HG02885 (cell line): ENCODE measurements at regions not wholly inside any gene's neighbourhood (a gene's known extent, or its start where the extent isn't known, plus 50 kb on each side); places are given as distances from the start of the nearest gene placed in this dataset.
"Not testable (repeated sequence)": the region's sequence is repeated elsewhere in the genome, so short reads cannot be mapped to it uniquely, and the experiment has no call there.

ENCODE experiments used
- ATAC-seq: cut with Tn5 transposase; IDR thresholded peaks from one replicate; pipeline ENCODE4 v1.9.1; 2021; ENCODE audit warnings: mild to moderate bottlenecking; ENCODE audit not compliant: unreplicated experiment, poor library complexity

- ATAC-seq = no peak
These were observed 1698.8 kb upstream of the CDH9 start for GRCh38 chr5:28737222-28737621.

- no peak for ATAC-seq
These were observed 1696.0 kb upstream of the CDH9 start for GRCh38 chr5:28734396-28734795.

GRCh38 chr5:28729067-28729466, 1690.7 kb upstream of the CDH9 start:
- no peak for ATAC-seq

- ATAC-seq = no peak
These were observed 1688.4 kb upstream of the CDH9 start for GRCh38 chr5:28726815-28727214.

- ATAC-seq = no peak
These were observed 1686.6 kb upstream of the CDH9 start for GRCh38 chr5:28725001-28725400.

- no peak for ATAC-seq
These were observed 1676.7 kb upstream of the CDH9 start for GRCh38 chr5:28714907-28715698.

GRCh38 chr5:28710360-28710759, 1672.0 kb upstream of the CDH9 start:
- no peak for ATAC-seq

GRCh38 chr5:28708472-28708871, 1670.1 kb upstream of the CDH9 start:
- no peak for ATAC-seq

GRCh38 chr5:28707706-28708105, 1669.3 kb upstream of the CDH9 start:
- no peak for ATAC-seq

- ATAC-seq = no peak
These were observed 1665.4 kb upstream of the CDH9 start for GRCh38 chr5:28703651-28704260.

- ATAC-seq = no peak
These were observed 1653.1 kb upstream of the CDH9 start for GRCh38 chr5:28691526-28691925.

- ATAC-seq = no peak
These were observed 1647.4 kb upstream of the CDH9 start for GRCh38 chr5:28685794-28686193.

GRCh38 chr5:28678899-28679298, 1640.5 kb upstream of the CDH9 start:
- ATAC-seq = no peak

GRCh38 chr5:28666110-28666509, 1627.7 kb upstream of the CDH9 start:
- no peak for ATAC-seq

GRCh38 chr5:28648108-28648507, 1609.7 kb upstream of the CDH9 start:
- ATAC-seq = no peak

- no peak for ATAC-seq
These were observed 1594.2 kb upstream of the CDH9 start for GRCh38 chr5:28632607-28633006.

GRCh38 chr5:28603869-28604268, 1565.5 kb upstream of the CDH9 start:
- ATAC-seq = no peak

GRCh38 chr5:28602429-28602828, 1564.0 kb upstream of the CDH9 start:
- no peak for ATAC-seq

GRCh38 chr5:28596707-28597106, 1558.3 kb upstream of the CDH9 start:
- ATAC-seq = not testable (repeated sequence)

- ATAC-seq = no peak
These were observed 1542.2 kb upstream of the CDH9 start for GRCh38 chr5:28580616-28581015.

- ATAC-seq = no peak
These were observed 1537.6 kb upstream of the CDH9 start for GRCh38 chr5:28576022-28576421.

- no peak for ATAC-seq
These were observed 1537.0 kb upstream of the CDH9 start for GRCh38 chr5:28575368-28575767.
